ACC112 (cell line): ENCODE measurements at regions not wholly inside any gene's neighbourhood (a gene's known extent, or its start where the extent isn't known, plus 50 kb on each side); places are given as distances from the start of the nearest gene placed in this dataset.
"Not testable (repeated sequence)": the region's sequence is repeated elsewhere in the genome, so short reads cannot be mapped to it uniquely, and the experiment has no call there.

Experiments used
- H2AFZ ChIP-seq: fragments of 200-600 bp; sonication (generic); one replicate; pipeline ENCODE4 v1.6.0; 2017; ENCODE audit warnings: antibody characterized with exemption, low read length; ENCODE audit not compliant: unreplicated experiment
- H3K27ac ChIP-seq: fragments of 200-600 bp; sonication (generic); 2 replicates; pipeline ENCODE4 v1.5.1; 2014; ENCODE audit warnings: low read depth, mild to moderate bottlenecking, antibody characterized with exemption, low read length, moderate library complexity
- H3K27me3 ChIP-seq: fragments of 200-600 bp; sonication (generic); 2 replicates; pipeline ENCODE4 v1.6.1; 2014; ENCODE audit warnings: mild to moderate bottlenecking, antibody characterized with exemption, low read length, moderate library complexity, mixed read lengths; ENCODE audit not compliant: insufficient read depth
- H3K36me3 ChIP-seq: fragments of 200-600 bp; sonication (generic); 2 replicates; pipeline ENCODE4 v1.6.1; 2016; ENCODE audit warnings: mild to moderate bottlenecking, antibody characterized with exemption, low read length, moderate library complexity, mixed read lengths; ENCODE audit not compliant: insufficient read depth
- H3K4me1 ChIP-seq: fragments of 200-600 bp; sonication (generic); one replicate; pipeline ENCODE4 v1.6.1; 2016; ENCODE audit warnings: low read length, mixed read lengths; ENCODE audit not compliant: insufficient read depth, unreplicated experiment, control insufficient read depth
- H3K4me3 ChIP-seq: fragments of 200-600 bp; sonication (generic); 2 replicates; pipeline ENCODE4 v1.5.1; 2014; ENCODE audit warnings: mild to moderate bottlenecking, low read depth, low read length
- H3K79me2 ChIP-seq: fragments of 200-600 bp; sonication (generic); one replicate; pipeline ENCODE4 v1.6.0; 2016; ENCODE audit warnings: low read length; ENCODE audit not compliant: control insufficient read depth, unreplicated experiment, insufficient read depth

DNA sequence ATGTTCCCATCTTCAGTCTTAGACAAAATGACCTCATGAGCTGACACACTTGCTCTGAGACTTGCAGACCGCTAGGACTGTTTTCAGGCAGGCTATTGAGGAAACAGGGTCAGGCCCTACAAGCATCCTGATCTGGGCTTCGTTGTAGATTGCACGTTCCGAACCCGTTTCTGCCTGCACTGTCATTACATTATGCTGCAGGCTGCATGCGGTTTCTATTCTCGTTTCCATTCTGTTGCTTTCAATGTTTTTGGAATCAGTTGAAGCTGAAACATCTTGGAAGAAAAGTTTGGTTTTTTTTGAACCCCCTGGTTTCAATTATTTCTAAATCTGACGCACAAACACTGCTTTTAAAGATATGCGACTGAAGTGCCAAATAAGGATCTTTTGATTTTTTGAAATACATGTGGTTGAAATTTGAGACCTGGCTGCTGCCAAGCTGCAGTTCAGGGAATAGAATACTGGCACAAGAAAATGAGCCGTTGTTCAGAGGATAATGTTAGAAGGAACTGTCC, 716.1 kb upstream of the INTU start:
- peak overlapping the region; percentile 19 for H3K27ac ChIP-seq
- H2AFZ ChIP-seq: peak overlapping the region; percentile 63
- no peaks in the 10 kb centered on the region for H3K36me3 ChIP-seq
- no peaks in the 10 kb centered on the region for H3K79me2 ChIP-seq
- H3K4me3 ChIP-seq: peak overlapping the region; percentile 64
- peaks cover 16% of the 10 kb centered on the region for H3K4me1 ChIP-seq
- H3K27me3 ChIP-seq: no peaks in the 10 kb centered on the region

DNA sequence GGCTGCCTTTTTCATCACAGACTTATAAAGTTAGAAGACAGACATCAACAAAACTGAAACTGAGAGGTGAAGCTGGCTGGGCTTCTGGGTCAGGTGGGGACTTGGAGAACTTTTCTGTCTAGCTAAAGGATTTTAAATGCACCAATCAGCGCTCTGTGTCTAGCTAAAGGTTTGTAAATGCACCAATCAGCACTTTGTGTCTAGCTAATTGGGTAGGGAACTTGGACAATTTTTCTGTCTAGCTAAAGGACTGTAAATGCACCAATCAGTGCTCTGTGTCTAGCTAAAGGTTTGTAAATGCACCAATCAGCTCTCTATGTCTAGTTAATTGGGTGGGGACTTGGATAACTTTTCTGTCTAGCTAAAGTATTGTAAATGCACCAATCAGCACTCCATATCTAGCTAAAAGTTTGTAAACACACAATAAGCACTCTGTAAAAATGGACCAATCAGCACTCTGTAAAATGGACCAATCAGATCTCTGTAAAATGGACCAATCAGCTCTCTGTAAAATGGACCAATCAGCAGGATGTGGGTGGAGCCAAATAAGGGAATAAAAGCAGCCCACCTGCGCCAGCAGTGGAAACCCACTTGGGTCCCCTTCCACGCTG, 710.3 kb upstream of the INTU start:
- not testable (repeated sequence) for H3K4me3 ChIP-seq, H3K36me3 ChIP-seq, H3K27me3 ChIP-seq, H3K4me1 ChIP-seq, H3K27ac ChIP-seq, H3K79me2 ChIP-seq, H2AFZ ChIP-seq

DNA sequence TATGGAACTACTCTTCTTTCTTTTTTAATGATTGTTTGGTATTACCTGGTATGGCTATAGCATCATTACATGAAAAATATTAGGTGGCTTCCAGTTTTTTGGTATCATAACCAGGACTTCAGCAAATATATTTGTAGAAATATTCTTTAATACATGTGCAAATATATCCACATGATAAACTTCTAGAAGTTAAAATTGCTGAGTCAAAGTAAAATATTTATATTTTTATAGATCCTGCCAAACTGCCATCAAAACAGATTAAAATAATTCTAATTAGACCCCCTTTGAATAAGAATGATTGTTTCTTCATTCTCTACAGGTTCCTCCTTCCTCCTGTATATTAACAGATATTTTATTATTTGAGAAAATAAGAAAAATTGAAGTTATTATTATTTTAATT, 708.5 kb upstream of the INTU start:
- no peaks in the 10 kb centered on the region for H3K36me3 ChIP-seq

DNA sequence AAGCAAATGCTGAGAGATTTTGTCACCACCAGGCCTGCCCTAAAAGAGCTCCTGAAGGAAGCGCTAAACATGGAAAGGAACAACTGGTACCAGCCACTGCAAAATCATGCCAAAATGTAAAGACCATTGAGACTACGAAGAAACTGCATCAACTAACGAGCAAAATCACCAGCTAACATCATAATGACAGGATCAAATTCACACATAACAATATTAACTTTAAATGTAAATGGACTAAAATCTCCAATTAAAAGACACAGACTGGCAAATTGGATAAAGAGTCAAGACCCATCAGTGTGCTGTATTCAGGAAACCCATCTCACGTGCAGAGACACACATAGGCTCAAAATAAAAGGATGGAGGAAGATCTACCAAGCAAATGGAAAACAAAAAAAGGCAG, 702.7 kb upstream of the INTU start:
- not testable (repeated sequence) for H3K36me3 ChIP-seq, H3K4me1 ChIP-seq, H3K27ac ChIP-seq, H3K27me3 ChIP-seq, H3K4me3 ChIP-seq, H2AFZ ChIP-seq, H3K79me2 ChIP-seq

More for the DNA sequence above, 708.5 kb upstream of the INTU start:
- H3K4me3 ChIP-seq: no peak overlapping the region
- H3K27ac ChIP-seq: no peak overlapping the region
- no peak overlapping the region for H2AFZ ChIP-seq
- no peaks in the 10 kb centered on the region for H3K27me3 ChIP-seq
- no peaks in the 10 kb centered on the region for H3K79me2 ChIP-seq
- no peaks in the 10 kb centered on the region for H3K4me1 ChIP-seq

DNA sequence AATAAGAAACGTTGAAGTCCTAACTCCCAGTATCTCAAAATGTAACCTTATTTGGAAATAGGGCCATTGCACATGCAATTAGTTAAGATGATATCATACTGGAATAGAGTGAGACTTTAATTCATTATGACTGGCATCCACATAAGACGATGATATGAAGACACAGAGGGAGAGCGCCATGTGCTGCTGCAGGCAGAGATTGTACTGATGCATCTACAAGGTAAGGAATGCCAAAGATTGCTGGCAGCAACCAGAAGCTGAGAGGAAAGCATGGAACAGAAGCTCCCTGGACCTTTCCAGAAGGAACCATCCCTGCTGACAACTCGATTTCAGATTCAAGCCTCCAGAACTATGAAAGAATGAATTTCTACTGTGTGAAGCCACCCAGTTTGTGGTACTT, 697.0 kb upstream of the INTU start:
- no peak overlapping the region for H2AFZ ChIP-seq
- no peaks in the 10 kb centered on the region for H3K36me3 ChIP-seq
- no peak overlapping the region for H3K4me3 ChIP-seq
- no peaks in the 10 kb centered on the region for H3K27me3 ChIP-seq
- no peak overlapping the region for H3K27ac ChIP-seq
- no peaks in the 10 kb centered on the region for H3K79me2 ChIP-seq
- H3K4me1 ChIP-seq: peaks cover 17% of the 10 kb centered on the region

DNA sequence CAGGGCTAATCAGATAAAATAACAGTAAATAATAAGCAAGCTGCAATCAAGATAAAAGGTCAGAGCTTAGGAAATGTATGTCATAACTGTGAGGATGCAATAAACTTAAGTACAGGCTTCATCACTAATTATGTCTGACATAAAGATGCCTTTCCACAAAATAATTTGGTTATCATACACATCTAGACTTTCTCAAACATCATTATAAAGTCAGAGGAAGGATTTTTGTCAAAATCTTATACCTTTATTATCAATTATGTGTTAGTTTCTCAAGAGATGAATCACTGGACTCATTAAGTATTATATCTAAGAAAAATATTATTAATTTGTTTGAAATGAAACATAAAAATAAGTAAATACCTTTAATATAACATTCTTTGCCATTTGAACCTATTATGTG, 695.4 kb upstream of the INTU start:
- H2AFZ ChIP-seq: no peak overlapping the region
- no peak overlapping the region for H3K4me3 ChIP-seq
- H3K79me2 ChIP-seq: no peaks in the 10 kb centered on the region
- no peaks in the 10 kb centered on the region for H3K27me3 ChIP-seq
- H3K27ac ChIP-seq: no peak overlapping the region
- H3K36me3 ChIP-seq: no peaks in the 10 kb centered on the region
- peaks cover 17% of the 10 kb centered on the region for H3K4me1 ChIP-seq

DNA sequence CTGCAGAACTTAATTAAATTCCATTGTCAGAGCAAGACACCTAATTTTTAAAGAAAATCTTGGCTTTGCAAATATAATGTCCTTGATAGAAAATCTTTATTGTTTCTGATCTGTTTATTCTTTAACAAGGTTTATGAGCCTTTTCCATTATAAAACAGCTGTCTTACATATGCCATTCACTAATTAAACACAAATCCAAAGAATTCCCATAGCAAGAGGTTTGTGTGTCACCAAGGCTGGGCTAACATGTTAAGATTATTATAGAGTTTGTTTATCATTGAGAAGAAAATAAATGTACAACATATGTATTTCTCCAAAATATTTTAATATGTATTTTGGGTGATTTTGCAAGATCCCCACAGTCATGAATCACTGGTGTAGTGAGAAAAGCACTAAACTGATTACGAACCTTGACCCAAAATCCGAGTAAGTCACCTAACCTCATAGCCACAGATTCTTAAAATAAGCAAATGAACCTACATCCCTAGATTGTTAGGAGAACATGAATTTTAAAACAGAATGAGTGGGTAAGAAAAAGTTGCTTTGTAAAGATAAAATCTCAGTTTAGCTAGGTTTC, 694.8 kb upstream of the INTU start:
- no peak overlapping the region for H3K4me3 ChIP-seq
- no peak overlapping the region for H3K27ac ChIP-seq
- H3K36me3 ChIP-seq: no peaks in the 10 kb centered on the region
- H2AFZ ChIP-seq: no peak overlapping the region
- peaks cover 17% of the 10 kb centered on the region for H3K4me1 ChIP-seq
- H3K27me3 ChIP-seq: no peaks in the 10 kb centered on the region
- no peaks in the 10 kb centered on the region for H3K79me2 ChIP-seq

DNA sequence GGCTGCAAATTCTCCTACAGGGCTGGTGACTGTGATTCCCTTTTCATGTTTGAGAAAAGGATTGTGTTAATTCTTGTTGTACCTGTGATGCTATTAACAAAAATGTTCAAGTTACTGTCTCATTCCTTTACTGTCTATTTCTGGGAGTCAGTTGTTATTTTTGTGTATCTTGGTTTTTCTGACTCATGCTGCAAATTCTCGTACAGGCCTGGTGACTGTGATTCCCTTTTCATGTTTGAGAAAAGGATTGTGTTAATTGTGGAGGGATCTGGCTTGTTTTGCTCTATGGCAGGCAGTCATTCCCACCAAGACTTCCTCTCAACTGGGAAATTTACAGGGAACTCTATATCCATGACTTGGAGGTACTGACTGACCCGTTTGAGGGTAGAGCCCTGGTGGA, 693.4 kb upstream of the INTU start:
- H3K36me3 ChIP-seq: no peaks in the 10 kb centered on the region
- H3K79me2 ChIP-seq: no peaks in the 10 kb centered on the region
- H2AFZ ChIP-seq: peak overlapping the region; percentile 94
- H3K27me3 ChIP-seq: no peaks in the 10 kb centered on the region
- peak overlapping the region; percentile 54 for H3K27ac ChIP-seq
- H3K4me1 ChIP-seq: peaks cover 17% of the 10 kb centered on the region
- H3K4me3 ChIP-seq: no peak overlapping the region

DNA sequence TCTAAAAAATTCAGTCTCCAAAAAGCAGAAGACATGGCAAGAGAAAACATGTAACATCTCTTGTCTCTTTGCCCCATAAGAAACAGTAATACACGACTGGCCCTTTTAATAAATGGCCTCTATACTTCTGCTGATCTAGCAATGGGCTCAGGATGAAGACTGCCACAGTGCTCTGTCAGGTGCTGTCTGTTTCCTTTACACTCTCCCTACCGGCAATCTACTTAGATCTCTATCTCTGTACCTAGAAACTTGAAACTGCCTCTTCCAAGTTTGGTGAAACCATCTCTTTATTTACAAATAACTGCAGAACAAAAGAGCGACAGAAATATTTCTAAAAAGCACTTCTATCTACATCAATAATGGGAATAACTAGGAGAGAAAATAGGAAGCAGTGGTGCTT, 685.2 kb upstream of the INTU start:
- Histone ChIP-seq H3K4me1 (no peaks in the 10 kb centered on the region), H3K27ac (no peak overlapping the region), H2AFZ (no peak overlapping the region), H3K27me3 (no peaks in the 10 kb centered on the region), H3K4me3 (no peak overlapping the region), H3K79me2 (no peaks in the 10 kb centered on the region), H3K36me3 (no peaks in the 10 kb centered on the region)

DNA sequence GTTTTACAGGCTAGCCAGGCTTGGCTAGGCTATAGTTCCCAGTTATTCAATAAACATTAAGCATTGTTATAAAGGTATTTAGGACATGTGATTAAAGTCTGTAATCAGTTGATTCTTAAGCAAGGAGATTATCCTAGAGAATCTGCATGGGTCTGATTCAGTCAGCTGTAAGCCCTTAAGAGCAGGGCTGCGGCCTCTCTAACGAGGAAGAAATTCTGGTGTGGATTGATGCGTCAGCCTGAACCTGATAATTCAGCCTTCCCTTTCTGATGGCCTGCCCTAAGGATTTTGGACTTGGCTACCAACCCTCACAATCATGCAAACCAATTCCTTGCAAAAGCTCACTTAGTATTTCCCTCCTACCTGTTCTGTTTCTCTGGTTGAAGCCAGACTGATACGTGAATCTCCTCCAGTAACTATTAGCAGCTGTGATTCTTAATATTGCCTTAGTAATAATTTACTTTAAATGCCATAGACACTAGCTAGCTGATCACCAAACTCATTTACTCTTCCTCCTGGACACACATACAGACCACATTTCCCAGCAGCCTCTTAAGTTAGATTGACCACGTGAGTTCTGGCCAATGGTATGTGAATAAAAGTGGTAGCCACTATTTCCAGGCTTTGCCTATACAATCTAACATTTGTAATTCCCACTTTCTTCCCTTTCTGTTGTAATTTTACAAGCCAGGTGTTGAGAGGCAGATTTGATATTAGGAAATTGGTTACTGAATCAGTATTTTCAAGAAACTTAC, 678.0 kb upstream of the INTU start:
- H3K4me3 ChIP-seq: no peak overlapping the region
- H2AFZ ChIP-seq: no peak overlapping the region
- no peak overlapping the region for H3K27ac ChIP-seq
- H3K4me1 ChIP-seq: no peaks in the 10 kb centered on the region
- H3K27me3 ChIP-seq: no peaks in the 10 kb centered on the region
- no peaks in the 10 kb centered on the region for H3K36me3 ChIP-seq
- no peaks in the 10 kb centered on the region for H3K79me2 ChIP-seq
